ENCODE measurements at regions not wholly inside any gene's neighbourhood (a gene's known extent, or its start where the extent isn't known, plus 50 kb on each side); places are given as distances from the start of the nearest gene placed in this dataset.
A peak's percentile ranks its signal among the peaks of the same experiment; 100 is the strongest.
"Not testable (repeated sequence)": the region's sequence is repeated elsewhere in the genome, so short reads cannot be mapped to it uniquely, and the experiment has no call there.

DNA sequence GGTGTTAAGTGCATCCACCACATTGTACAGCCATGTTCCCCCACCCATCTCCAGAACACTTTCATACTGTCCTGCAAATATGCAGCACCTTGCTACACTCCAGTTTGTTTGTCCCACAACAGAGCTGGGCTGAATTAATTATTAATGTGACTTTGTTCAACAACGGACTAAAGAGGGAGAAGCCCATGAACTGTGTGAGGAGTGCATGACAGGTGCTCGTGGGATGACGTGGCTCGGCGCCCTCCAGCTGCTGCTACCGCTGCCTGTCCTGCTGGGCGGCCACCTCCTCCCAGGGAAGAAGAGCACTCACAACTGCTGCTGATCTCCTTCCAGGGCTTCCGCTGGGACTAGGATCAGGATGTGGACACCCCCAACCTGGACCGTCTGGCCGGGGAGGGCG, 111.2 kb upstream of the DEFB108B start:
- not testable (repeated sequence) for DNase-seq (ENCODE audit: low spot score)

- not testable (repeated sequence) for DNase-seq (ENCODE audit: low spot score)
Observed at GRCh38 chr11:71723991-71724390, 109.0 kb upstream of the DEFB108B start.

DNA sequence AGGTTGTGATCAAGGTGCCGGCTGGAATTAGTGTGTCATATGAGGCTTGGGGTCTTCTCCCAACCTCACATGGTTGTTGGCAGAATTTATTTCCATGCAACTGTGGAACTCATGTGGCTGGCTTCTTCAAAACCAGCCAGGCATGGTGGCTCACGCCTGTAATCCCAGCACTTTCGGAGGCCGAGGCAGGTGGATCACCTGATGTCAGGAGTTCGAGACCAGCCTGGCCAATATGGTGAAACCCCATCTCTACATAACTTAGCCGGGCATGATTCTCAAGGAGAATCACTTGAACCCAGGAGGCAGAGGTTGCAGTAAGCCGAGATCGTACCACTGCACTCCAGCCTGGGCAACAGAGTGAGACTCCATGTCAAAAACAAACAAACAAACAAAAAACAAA, 102.3 kb upstream of the DEFB108B start:
- DNase-seq (ENCODE audit: low spot score) = not testable (repeated sequence)

- DNase-seq (ENCODE audit: low spot score) = not testable (repeated sequence)
Observed at GRCh38 chr11:71734368-71734767, 98.6 kb upstream of the DEFB108B start.

GRCh38 chr11:71738317-71738716, 94.7 kb upstream of the DEFB108B start:
- not testable (repeated sequence) for DNase-seq (ENCODE audit: low spot score)

DNA sequence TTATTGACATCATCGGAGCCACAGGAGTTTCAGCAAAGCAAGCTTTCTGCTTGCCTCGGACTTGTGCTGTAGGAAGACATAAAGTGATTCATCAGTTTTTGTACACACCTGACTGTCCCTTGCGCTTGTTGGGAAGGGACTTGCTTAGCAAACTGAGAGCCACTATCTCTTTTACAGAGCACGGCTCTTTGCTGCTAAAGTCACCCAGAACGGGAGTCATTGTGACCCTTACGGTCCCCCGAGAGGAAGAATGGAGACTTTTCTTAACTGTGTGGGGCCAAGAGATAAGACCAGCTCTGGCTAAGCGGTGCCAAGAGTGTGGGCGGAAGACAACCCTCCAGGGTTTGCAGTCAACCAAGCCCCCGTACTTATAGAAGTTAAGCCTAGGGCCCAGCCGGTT, 89.6 kb upstream of the DEFB108B start:
- not testable (repeated sequence) for DNase-seq (ENCODE audit: low spot score)

DNA sequence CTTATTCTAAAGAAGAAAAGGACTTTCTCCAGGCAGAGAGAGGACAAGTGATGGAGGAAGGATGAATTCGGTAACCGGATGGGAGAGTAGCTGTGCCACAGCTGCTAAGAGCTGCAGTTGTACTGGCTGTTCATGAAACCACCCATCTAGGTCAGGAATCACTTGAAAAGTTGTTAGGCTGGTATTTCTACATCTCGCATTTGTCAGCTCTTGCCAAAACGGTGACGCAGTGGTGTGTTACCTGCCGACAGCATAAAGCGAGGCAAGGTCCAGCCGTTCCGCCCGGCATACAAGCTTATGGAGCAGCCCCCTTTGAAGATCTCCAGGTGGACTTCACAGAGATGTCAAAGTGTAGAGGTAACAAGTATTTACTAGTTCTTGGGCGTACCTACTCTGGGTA, 87.3 kb upstream of the DEFB108B start:
- DNase-seq (ENCODE audit: low spot score) = not testable (repeated sequence)

DNA sequence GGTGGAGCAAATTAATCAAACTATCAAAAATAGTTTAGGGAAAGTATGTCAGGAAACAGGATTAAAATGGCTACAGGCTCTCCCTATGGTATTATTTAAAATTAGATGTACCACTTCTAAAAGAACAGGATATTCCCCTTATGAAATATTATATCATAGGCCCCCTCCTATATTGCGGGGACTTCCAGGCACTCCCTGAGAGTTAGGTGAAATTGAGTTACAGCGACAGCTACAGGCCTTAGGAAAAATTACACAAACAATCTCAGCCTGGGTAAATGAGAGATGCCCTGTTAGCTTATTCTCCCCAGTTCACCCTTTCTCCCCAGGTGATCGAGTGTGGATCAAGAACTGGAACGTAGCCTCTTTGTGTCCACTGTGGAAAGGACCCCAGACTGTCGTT, 86.7 kb upstream of the DEFB108B start:
- not testable (repeated sequence) for DNase-seq (ENCODE audit: low spot score)

DNA sequence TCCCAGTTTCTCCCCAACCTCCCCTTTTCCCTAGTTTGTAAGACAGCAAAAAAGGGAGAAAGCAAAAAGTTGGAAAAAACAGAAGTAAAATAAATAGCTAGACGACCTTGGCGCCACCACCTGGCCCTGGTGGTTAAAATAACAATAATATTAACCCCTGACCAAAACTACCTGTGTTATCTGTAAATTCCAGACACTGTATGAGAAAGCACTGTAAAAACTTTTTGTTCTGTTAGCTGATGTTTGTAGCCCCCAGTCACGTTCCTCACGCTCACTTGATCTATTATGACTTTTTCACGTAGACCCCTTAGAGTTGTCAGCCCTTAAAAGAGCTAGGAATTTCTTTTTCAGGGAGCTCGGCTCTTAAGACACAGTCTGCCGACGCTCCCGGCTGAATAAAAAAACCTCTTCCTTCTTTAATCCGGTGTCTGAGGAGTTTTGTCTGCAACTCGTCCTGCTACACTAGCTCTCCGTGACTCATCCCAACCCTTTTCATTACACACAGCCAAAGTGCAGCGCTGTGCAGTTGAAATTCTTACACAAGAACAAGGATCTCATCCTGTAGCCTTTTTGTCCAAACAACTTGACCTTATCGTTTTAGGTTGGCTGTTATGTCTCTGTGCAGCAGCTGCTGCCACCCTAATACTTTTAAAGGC, 83.9 kb upstream of the DEFB108B start:
- not testable (repeated sequence) for DNase-seq (ENCODE audit: low spot score)

DNA sequence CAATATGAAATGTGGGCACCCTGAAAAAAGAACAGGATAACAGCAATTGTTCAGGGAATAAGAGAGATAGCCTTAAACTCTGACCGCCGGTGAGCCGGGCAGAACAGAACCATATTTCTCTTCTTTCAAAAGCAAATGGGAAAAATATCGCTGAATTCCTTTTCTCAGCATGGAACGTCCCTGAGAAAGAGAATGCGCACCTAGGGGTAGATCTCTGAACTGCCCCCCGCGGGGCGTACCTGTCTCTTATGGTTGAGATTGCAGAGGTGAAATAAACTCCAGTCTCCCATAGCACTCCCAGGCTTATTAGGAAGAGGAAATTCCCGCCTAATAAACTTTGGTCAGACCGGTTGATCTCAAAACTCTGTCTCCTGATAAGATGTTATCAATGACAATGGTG, 82.1 kb upstream of the DEFB108B start:
- not testable (repeated sequence) for DNase-seq (ENCODE audit: low spot score)

GRCh38 chr11:71764695-71765491, 68.1 kb upstream of the DEFB108B start:
- DNase-seq (ENCODE audit: low spot score) = not testable (repeated sequence)

DNA sequence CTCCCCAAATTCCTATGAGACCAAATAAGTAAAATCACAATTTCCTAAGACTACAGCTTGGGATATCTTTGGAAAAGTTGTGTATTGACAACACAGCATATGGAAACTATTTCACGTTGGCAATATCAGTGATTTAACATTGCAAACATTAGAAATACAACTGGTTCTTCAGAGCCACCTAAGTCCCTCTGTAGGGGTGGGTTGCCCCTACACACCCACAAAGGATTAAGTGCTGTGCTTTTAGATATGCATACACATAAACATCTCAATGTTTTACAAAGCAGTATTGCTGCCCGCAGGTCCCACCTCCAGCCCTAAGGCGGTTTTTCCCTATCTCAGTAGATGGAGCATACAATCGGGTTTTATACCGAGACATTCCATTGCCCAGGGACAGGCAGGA, 66.0 kb upstream of the DEFB108B start:
- DNase-seq (ENCODE audit: low spot score) = not testable (repeated sequence)

DNA sequence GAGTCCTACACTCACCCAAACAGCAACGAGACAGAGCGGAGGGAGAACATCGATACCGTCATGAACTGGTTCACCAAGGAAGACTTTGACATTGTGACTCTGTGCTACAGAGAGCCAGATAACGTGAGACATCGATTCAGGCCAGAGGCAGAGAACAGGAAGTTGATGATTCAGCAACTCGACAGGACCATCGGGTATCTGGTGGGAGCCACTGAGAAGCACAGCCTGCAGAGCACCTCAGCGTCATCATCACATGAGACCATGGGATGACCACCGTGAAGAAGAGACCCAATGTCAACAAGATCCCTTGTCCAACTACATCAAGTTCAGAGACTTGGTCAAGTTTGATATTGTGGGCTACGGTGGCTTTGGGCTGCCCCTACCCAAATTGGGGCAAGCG, 60.8 kb upstream of the DEFB108B start:
- not testable (repeated sequence) for DNase-seq (ENCODE audit: low spot score)

DNA sequence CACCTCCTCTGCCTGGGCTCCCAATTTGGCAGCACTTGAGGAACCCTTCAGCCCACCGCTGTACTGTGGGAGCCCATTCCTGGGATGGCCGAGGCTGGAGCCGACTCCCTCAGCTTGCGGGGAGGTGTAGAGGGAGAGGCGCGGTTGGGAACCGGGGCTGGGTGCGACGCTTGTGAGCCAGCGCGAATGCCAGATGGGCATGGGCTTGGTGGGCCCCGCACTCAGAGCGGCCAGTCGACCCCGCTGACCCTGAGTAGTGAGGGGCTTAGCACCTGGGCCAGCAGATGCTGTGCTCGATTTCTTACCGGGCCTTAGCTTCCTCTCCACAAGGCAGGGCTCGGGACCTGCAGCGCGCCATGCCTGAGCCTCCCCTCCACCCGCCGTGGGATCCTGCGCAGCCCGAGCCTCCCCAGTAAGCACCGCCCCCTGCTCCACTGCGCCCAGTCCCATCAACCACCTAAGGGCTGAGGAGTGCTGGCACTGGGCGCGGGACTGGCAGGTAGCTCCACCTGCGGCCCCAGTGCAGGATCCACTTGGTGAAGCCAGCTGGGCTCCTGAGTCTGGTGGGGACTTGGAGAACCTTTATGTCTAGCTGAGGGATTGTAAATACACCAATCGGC, 58.3 kb upstream of the DEFB108B start:
- no peak for DNase-seq (ENCODE audit: low spot score)

- DNase-seq (ENCODE audit: low spot score) = not testable (repeated sequence)
Observed at GRCh38 chr11:71780116-71780515, 52.9 kb upstream of the DEFB108B start.

DNA sequence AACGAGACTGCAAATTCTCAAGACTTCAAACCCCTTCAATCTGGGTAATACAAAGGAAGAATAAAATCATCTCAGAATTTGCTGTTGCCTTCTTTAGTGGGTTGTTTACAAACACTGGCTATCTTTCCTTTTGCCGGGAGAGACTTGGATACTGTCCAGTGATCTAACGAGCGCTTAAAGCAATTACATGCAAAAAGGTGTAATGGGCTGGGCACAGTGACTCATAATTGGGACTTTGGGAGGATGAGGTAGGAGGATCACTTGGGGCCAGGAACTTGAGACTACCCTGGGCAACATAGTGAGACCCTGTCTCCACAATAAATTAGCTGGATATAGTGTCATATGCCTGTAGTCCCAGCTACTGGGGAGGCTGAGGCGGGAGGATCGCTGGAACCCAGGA, 52.2 kb upstream of the DEFB108B start:
- peak; percentile 47 for DNase-seq (ENCODE audit: low spot score)

DNA sequence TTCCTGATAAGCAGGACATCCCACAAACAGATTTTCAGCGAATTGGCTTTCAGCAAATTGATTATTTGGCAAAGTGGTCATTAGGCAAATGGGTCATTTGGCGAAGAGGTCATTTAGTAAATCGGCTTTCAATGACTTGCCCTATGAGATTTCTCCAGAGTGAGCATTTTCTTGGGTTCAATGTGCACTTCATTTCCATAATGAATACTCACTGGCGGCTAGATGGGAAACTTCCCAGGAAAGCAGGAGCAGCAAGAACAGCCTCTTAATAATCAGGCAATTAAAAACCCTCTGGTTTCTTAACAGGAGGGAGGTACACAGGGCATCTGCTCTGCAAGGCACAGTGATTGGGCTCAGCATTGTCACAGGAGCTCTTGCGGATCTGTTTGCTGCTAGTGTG, 51.5 kb upstream of the DEFB108B start:
- not testable (repeated sequence) for DNase-seq (ENCODE audit: low spot score)

DNA sequence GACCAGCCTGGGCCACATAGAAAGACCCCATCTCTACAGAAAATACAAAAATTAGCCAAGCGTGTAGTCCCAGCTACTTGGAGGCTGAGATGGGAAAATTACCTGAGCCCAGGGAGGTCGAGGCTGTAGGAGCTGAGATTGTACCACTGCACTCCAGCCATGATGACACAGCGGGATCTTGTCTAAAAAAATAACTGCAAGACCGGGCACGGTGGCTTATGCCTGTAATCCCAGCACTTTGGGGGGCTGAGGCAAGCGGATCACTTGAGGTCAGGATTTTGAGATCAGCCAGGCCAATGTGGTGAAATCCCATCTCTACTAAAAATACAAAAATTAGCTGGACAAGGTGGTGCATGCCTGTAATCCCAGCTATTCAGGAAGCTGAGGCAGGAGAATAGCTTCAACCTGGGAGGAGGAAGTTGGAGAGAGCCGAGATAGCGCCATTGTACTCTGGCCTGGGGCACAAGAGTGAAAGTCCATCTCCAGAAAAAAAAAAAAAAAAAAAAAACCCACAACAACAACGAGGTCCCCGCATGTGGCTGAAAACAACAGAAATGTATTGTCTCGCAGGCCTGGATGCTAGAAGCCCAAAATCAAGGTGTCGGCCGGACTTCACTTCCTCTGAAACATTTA, 50.7 kb upstream of the DEFB108B start:
- DNase-seq (ENCODE audit: low spot score) = not testable (repeated sequence)

GRCh38 chr11:71783191-71783590, 49.8 kb upstream of the DEFB108B start:
- DNase-seq (ENCODE audit: low spot score) = peak; percentile 9
